ENCODE measurements at regions not wholly inside any gene's neighbourhood (a gene's known extent, or its start where the extent isn't known, plus 50 kb on each side); places are given as distances from the start of the nearest gene placed in this dataset.

- TF ChIP-seq FOXP2 (optimal IDR thresholded peaks at IDR 0.05; ENCODE audit: borderline replicate concordance, extremely low read depth, extremely low read length, insufficient read depth), result no peak
- TF ChIP-seq SIN3A (IDR thresholded peaks at IDR 0.05; ENCODE audit: borderline replicate concordance, insufficient read depth, low read length), result no peak
- no peak for TF ChIP-seq POLR2AphosphoS5 (IDR thresholded peaks at IDR 0.05; ENCODE audit: low read depth, low read length)
- TF ChIP-seq TAF1 (IDR thresholded peaks at IDR 0.05; ENCODE audit: borderline replicate concordance, insufficient read depth, low read length), result no peak
- TF ChIP-seq REST (IDR thresholded peaks at IDR 0.05; ENCODE audit: insufficient read depth in 1 of 2, low read depth in 2 of 2, low read length in 2 of 2), result no peak
Measured at GRCh38 chr1:232718928-232719927, 86.0 kb upstream of the MAP10 start.

GRCh38 chr1:232722626-232723025 is 82.6 kb upstream of the MAP10 start:
- no peak for TF ChIP-seq FOXP2 (optimal IDR thresholded peaks at IDR 0.05; ENCODE audit: borderline replicate concordance, extremely low read depth, extremely low read length, insufficient read depth)
- no peak for TF ChIP-seq SIN3A (IDR thresholded peaks at IDR 0.05; ENCODE audit: borderline replicate concordance, insufficient read depth, low read length)
- TF ChIP-seq REST (IDR thresholded peaks at IDR 0.05; ENCODE audit: insufficient read depth in 1 of 2, low read depth in 2 of 2, low read length in 2 of 2), result no peak
- no peak for TF ChIP-seq TAF1 (IDR thresholded peaks at IDR 0.05; ENCODE audit: borderline replicate concordance, insufficient read depth, low read length)
- TF ChIP-seq POLR2AphosphoS5 (IDR thresholded peaks at IDR 0.05; ENCODE audit: low read depth, low read length), result no peak

DNA sequence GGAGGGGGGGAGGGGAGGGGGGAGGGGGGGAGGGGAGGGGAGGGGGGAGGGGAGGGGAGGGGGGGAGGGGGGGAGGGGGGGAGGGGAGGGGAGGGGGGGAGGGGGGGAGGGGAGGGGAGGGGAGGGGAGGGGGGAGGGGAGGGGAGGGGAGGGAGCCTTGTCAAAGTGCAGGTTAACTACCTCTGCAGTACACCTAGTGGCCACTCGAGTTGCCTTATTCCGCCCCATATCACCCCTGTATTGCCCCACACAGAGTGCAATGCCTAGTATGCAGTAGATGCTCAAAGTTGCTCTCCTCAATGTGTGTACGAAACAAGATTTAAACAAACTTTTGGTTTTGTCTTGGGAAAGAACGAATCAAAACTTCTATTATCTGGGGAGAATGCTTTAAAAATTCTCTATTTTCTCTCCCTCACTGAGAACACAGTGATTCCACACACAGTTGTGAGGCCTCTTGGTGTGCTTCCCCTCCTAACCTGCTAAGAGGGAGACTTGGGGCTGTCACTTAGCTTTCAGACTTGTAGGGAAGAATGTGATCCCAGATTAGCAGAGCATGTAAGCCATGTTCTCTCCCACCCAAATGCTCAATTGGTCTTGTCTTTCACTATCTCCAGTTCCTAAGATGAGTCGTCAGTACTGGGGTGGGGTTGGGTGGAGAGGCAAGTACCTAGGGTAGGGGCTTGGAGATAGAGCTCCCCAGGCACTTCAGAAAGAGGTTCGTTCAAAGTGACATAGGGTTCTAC is 79.7 kb upstream of the MAP10 start:
- TF ChIP-seq REST (IDR thresholded peaks at IDR 0.05; ENCODE audit: insufficient read depth in 1 of 2, low read depth in 2 of 2, low read length in 2 of 2), result no peak
- TF ChIP-seq POLR2AphosphoS5 (IDR thresholded peaks at IDR 0.05; ENCODE audit: low read depth, low read length), result no peak
- no peak for TF ChIP-seq TAF1 (IDR thresholded peaks at IDR 0.05; ENCODE audit: borderline replicate concordance, insufficient read depth, low read length)
- TF ChIP-seq SIN3A (IDR thresholded peaks at IDR 0.05; ENCODE audit: borderline replicate concordance, insufficient read depth, low read length), result no peak

DNA sequence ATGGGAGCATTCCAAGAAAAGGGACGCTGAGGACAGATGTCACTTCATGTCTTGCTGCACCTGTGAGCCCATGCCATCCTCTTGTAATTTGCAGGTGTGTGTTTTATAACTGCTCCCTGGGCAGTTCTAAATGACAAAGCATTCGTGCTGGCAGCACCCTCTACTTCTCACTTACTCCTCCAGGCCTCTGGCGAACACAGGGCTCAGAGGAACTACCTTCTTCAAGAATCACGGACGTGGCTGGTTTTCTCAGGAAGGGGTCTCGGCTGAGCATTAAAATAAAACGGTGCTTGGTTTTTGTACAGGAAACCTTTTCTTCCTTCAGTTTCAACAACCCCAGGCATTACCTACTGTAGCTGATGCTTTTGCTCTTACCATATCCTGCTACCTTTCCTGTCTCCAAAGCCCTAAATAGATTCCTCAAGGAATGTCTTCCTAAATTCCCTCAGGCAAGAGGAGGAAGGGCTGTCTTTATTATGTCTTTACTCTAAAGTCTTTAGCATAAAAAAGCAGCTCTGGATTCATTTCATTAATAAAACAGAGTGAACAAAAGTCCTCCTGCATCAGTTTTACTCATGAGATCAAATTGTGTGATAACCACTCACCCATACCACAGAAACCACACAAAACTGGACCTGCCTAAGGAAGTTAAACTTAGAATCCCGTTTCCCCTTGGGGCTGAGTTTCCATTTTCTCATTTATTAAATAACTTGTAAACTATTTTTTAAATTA is 79.0 kb upstream of the MAP10 start:
- no peak for TF ChIP-seq FOXP2 (optimal IDR thresholded peaks at IDR 0.05; ENCODE audit: borderline replicate concordance, extremely low read depth, extremely low read length, insufficient read depth)
- no peak for TF ChIP-seq REST (IDR thresholded peaks at IDR 0.05; ENCODE audit: insufficient read depth in 1 of 2, low read depth in 2 of 2, low read length in 2 of 2)
- TF ChIP-seq SIN3A (IDR thresholded peaks at IDR 0.05; ENCODE audit: borderline replicate concordance, insufficient read depth, low read length), result no peak
- TF ChIP-seq POLR2AphosphoS5 (IDR thresholded peaks at IDR 0.05; ENCODE audit: low read depth, low read length), result no peak
- no peak for TF ChIP-seq TAF1 (IDR thresholded peaks at IDR 0.05; ENCODE audit: borderline replicate concordance, insufficient read depth, low read length)
